Neural progenitor cell (in vitro differentiated cells): ENCODE measurements at regions not wholly inside any gene's neighbourhood (a gene's known extent, or its start where the extent isn't known, plus 50 kb on each side); places are given as distances from the start of the nearest gene placed in this dataset.

ENCODE experiments used
- CTCF ChIP-seq: fragments of 200-600 bp; sonication (generic); IDR thresholded peaks from 2 replicates; pipeline ENCODE4 v1.5.1; 2017; ENCODE audit warnings: antibody characterized with exemption, mild to moderate bottlenecking
- EZH2 ChIP-seq: fragments of 200-600 bp; sonication (generic); IDR thresholded peaks from 2 replicates; pipeline ENCODE4 v1.6.1; 2017; ENCODE audit warnings: antibody characterized with exemption, mild to moderate bottlenecking, moderate library complexity
- EZH2phosphoT487 ChIP-seq: fragments of 200-600 bp; sonication (generic); IDR thresholded peaks from 2 replicates; pipeline ENCODE4 v1.6.1; 2017; ENCODE audit warnings: antibody characterized with exemption

DNA sequence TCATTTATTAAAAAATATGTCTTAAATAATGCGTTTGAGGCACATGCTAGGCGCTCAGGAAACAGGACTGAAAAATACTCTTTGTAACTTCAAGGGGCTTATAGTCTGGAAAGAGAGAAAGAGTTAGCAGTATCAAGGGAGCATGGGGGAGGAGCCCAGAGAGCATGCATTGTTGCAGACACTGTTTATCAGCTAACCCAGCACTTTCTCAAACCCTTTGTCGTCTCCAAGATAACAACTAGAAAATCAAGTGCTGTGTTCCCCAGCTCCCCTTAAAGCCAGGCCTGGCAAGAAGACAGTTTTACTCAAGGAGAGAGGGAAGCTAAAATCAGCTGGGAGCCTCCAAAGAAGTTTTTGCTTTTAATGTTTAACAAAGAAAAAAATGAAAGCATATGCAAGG is 98.4 kb downstream of the PERP start:
- no peak for TF ChIP-seq CTCF
- TF ChIP-seq EZH2: no peak
- TF ChIP-seq EZH2phosphoT487: no peak
